Hindlimb muscle (tissue), 1 donor: ENCODE measurements at regions not wholly inside any gene's neighbourhood (a gene's known extent, or its start where the extent isn't known, plus 50 kb on each side); places are given as distances from the start of the nearest gene placed in this dataset.
"Not testable (repeated sequence)": the region's sequence is repeated elsewhere in the genome, so short reads cannot be mapped to it uniquely, and the experiment has no call there.

Source experiments
- DNase-seq: peaks from one replicate; pipeline ENCODE4 v3.0.0-alpha.2; 2013

DNA sequence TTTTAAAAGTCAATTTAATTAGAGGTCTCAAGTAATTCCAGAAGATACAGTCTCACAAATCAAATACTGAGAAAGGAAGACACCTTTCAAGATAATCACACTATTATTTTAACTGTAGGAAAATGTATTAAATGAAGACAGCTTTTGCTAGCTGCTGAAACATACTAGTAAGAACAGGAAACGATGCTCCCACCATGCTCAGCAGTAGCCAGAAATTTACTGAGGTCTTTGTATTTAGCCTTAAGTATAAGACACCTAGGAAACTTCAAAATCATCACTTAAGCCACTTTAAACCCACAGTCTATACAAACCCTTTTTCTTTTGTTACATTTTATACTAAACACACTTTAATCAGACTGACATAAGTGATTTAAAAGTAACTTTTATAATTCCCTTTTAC is 72.7 kb upstream of the NPIPB12 start:
- DNase-seq: not testable (repeated sequence)

DNA sequence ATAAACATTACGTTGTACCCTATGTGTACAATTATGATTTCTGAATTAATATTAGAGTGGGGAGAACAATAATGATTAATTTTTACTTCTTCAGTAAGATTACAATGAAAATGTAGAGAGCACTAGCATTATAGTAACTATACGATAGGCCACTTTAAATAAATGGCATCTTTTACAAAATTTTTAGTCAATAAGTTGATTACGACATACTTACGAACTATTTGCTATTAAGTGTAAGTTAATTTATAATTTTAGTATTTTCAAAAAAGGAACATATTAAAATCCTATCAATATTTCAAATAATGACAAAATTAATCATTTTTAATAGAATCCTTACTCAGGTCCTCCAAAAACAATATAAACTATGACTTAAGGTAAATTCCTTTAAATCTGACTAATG is 75.6 kb upstream of the NPIPB12 start:
- DNase-seq: not testable (repeated sequence)

DNA sequence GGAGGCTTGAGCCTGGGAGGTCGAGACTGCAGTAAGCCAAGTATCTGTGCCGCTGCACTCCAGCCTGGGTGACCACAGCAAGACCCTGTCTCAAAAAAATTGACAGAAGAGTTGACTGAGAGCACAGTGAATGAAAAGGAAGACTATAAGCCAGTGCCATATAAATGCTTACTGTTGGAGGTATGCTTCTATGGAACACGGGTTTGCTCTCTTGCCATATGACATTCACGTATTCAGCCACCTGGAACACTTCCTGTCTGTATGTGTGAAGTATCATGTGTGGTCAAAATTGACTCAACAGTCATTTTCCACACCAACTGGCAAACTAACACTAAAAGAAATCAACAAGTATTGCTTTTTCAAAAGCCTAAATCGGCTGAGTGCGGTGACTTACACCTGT is 71.1 kb upstream of the SPN start:
- not testable (repeated sequence) for DNase-seq

DNA sequence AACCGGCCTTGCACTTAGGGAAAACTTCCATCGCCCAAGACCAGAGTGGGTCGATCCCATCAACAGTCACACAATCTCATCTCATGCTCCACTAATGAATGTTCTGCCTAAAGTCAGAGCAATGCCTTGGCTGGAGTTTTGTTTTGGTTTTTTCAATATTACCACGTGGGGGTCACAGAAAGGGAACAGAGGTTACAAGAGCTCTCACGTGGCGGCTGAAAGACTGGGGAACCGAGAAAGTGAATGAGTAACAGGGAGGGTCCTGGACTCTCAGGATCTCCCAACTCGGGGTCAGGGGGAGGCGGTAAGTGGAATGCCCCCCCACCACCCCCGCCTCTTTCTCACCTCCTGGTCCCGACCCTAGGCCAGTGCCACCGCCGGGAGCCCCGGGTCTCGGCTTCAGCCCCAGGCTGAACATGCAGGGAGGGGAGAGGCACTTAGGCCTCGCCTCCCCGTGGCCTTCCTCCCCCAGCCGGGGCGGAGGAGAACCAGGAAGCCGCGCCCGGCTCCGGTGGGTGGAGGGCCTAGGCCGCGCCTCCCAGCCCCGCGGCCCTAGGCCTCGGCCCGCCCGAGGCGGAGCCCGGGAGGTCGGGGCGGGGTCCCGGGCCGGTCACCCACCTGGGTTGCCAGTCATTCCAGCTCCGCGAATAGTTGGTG is 68.7 kb upstream of the SPN start:
- DNase-seq: not testable (repeated sequence)

DNA sequence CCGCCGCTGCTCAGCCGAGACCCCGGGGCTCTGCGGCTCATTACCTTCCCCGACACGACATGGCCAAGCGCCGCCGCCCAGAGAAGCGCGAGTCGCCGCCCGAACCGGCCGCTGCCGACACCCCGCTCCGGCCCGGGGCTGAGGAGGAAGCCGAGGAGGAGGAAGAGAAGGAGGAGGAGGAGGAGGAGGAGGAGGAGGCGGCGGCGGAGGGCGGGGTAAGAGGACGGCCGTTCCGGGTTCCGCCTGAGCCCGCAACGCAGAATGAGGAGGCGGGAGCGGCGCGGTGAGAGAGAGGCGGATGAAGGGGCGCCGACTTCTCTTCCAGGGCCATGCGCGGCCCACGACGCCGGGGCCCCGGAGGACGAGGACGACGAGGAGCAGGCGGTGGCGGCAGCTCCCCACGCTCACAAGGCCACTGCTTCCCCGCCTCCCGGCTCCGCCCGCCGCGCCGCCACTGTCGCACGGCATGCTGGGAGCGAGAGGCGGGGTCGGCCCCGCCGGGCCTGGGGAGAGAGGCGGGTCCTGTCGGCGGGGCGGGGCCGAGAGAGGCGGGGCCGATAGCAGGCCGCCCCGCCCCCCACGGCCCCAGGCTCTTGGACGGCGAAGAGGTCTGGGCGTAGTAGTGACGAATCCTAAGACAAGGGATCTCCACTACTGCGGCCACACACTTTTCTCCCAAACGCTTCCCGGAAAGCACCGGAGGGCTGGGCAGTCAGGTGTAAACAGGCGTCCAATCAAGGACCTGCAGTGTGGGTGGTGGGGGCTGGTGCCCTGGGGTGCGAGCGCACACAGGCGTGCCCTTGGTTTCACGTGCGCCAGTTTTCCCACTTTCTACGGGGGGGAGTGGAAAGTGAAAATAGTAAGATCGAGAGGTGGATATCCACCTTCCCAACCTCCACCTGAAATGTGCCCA is 67.9 kb upstream of the SPN start:
- peak; percentile 81 for DNase-seq

DNA sequence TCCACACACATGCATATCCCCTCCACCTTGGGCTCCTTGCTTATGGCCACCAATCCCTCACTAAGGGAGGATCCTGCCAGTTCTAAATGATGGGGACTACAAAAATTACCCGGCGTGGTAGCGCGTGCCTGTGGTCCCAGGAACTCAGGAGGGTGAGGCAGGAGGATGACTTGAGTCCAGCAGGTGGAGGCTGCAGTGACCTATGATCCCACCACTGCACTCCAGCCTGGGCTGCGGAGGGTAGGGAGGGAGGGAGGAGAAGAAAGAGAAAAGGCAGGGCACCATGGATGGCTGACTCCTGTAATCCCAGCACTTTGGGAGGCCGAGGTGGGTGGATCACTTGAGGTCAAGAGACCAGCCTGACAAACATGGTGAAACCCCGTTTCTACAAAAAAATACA is 66.0 kb upstream of the SPN start:
- DNase-seq: not testable (repeated sequence)

DNA sequence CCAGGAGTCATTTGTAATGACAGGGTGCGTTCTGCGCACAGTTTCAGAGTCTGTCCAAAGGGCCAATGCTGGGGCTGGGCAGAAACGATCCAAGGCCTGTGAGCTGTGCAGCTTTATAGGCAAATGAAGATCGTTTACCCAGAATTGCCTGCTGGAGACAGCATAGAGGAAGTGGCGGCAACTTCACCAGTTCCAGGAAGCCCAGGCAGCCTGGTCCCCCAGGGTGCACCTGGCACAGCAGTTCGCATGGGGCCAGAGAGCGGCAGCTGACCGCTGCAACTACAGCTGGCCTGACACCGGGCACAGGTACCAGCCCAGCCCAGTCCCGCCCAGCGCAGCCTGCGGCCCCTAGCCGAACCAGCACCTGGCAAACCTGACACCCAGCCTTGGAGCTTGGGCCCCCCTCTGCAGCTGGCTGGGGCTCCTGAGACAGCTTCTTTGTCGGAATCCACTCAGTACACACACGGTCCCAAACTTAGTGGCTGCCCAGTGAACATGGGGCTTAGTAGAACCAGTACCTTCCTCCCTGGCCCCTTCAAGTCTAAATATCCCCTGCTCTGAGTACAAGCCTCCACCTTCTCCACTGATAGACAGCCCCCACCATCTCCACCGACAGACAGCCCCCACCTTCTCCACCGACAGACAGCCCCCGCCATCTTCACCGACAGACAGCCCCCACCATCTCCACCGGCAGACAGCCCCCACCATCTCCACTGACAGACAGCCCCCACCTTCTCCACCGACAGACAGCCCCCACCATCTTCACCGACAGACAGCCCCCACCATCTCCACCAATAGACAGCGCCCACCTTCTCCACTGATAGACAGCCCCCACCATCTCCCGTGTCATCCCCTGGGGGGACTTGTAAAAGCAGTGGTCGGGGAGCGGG is 62.7 kb upstream of the SPN start:
- not testable (repeated sequence) for DNase-seq

DNA sequence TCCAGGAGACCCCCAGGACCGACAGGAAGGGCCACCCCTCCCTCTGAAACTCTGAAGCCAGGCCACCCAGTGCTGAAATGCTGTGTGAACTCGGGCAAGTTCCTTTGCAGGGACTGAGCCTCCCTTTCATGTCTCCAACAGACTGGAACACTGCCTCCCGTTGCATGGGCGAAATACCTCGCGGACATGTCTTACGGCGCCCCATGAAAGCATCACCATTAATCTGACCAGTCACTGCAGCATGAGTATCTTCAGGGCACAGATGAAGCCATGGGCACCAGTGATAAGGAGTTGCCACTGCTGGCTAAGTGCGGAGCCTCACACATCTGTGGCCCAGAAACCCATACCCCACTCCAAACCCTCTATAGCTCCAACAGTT is 60.8 kb upstream of the SPN start:
- not testable (repeated sequence) for DNase-seq

DNA sequence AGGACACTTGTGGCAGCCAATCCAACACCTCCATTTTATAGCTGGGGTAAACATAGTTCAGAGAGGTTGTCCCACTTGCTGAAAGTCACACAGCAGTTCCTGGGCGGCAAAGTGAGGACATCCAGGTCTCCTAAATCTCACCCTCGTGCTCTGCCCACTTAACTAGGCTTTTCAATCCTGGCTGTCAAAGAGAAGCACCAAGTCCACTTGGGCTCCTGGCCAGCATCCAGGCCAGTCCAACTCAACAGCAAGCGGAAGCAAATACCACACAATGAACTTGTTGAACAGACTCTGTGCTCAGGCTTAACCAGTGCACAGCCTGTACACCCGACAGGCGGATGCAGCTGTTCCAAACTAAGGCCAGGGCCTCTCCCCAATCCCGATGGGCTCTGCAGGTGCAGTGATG is 60.4 kb upstream of the SPN start:
- DNase-seq: not testable (repeated sequence)

DNA sequence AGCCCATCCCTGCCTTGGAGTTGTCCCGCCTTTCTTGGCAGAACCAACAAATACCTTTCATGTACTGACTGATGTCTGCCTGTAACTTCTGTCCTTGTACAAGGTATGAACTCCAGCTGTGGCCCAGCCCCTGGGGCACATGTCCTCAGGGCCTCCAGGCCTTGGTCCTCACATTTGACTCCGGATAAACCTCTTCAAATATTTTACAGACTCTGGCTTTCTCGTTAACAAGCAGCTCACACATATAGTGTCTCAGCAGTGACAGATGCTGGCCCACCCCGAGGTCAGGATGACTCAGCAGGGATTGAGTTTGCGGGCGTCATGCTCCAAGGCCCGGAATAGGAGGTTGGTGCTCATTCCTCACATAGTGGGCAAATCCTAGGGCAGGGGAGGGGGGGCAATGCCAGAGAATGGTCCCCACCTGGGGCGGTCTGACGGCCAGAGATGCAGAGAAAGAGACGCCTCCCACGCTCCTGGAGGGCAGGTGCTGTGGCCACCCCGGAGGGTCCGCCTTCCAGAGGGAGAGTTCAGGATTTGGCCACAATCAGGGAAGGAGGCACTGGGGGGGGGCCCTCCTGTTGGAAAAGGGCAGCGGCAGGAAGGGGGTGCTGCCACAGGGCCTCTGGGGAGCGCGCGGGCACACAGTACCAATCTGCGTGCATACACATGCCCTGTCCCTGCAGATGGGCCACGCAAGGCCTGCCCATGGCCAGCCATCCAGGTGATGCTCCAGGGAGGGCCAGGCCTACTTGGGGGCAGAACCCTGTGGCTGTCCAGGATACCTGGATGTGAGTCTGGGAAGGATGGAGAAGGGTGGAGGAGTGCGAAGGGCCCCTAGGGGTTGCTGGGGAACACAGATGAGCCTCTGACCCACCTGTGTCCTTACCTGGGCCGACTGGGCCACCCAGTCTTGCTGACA is 58.2 kb upstream of the SPN start:
- not testable (repeated sequence) for DNase-seq

DNA sequence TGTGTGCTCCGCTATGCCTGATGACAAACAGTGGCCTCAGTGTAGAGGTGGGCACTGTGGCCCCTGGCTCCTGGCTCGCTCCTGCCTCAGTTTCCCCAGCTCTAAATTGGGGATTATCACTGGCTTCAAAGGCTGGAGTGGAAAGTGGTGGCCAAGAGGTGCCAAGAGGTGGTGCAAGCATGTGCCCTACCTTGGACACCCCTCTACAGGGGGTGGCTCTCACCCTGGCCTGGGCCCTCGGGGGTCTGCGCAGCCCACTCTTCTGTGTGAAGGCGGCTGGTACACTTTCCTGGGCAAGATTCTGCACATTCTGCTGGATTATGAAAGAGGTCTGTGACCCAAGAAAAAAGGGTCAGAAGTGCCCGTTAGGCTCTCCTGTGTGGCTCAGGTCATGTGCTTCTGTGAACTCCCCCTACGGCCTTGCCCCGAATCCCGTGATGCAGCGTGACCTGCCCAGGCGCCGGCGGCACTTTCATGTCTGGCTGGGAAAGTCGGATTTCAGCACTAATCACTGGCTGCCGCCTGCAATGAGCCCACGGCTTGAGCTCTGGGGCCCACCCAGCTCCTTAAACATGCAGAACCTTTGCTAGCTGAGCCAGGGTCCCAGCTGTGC is 57.3 kb upstream of the SPN start:
- DNase-seq: not testable (repeated sequence)

DNA sequence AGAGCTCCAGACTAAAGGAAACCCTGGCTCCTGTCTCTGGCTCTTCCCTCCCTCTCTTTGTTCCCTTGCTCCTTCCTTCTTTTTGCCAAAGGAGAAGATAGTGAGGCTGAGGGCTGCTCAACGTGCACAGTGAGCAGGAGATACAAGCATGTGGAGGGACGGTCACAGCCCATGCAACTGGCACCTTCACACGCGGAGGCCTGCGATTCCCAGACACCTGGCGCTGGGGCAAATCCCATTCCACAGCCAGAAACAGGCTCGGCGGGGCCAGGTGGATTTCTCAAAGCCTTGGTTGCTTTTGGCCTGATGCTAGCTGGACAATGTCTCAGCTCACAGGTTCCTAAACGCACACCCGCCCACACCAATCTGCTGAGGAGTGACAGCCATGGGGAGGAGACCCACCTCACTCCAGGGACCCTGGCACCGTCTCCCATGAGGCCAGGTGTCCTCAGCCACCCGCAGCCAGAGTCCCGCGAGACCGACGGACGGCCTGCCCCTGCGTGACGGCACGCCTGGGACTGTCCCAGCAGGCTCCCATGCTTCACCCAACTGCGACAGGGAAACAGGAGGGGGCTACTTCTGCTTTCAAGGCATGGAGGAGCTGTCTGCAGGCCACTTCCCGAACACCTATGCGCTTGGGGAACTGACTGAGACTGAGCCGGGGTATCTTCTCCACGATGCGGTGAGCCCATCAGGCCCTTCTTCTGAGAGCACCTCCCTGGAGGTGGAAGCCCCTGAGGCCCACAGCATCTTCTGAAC is 56.2 kb upstream of the SPN start:
- not testable (repeated sequence) for DNase-seq

DNA sequence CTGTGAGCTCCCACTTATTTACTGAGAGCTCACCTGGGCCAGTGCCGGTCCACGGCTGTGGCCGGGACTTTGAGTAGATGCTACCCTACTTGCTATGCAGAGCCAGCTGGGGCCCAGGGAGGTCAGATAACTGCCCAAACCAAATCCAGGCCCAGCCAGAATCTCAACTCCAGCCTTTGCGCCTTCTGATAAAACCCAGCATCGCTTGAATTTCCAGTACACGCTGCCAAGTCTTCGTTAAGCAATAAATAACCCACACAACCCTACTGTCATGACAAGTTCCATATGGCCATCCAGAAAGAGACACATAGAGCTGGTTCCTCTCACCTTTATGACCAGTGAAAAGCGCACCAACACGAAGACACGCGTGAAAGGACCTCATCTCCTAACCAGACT is 55.6 kb upstream of the SPN start:
- DNase-seq: not testable (repeated sequence)

DNA sequence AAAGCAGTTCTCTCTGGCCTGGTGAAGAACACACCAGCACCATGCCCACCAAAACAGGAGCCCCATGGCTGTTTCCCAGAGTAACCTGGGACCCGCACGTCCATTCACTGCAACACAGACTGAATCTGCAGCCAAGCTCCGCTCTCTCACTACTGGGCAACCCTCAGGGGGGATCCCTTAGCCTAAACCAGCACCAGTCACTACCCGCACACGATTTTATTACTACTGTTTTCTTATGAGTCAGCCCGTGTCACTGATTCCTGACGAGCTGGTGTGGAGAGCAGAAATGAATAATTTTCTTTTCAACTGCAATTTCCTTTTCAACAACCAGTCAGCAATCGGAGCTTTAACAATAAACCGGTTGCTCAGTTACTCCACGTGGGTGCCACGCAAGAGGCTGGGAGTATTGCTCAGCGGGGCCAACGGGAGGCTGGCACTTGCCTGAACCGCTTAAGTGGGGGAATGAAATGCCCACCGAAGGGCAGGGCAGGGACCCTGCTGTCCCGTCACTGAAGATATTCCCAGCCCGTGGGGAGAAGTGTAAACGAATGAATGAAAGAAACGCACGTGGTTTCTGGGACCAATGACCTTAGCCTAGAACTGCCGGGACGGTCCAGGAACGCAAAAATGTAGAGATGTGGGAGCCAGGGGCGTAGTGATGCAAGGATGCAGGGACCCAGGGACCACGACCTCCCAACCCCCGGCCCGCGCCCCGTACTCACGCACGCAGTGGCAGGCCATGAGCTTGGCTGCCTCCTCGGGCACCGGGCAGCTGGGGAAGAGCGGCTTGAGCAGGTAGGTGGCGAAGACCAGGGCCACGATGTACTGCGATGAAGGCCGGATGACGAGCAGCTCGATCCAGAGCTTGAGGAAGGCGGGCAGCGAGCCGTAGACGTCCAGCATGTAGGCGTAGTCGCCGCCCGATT is 50.4 kb upstream of the SPN start:
- not testable (repeated sequence) for DNase-seq
